NCI-H526 (cell line): ENCODE measurements at regions not wholly inside any gene's neighbourhood (a gene's known extent, or its start where the extent isn't known, plus 50 kb on each side); places are given as distances from the start of the nearest gene placed in this dataset.
"Not testable (repeated sequence)": the region's sequence is repeated elsewhere in the genome, so short reads cannot be mapped to it uniquely, and the experiment has no call there.

Experiments used
- DNase-seq, 2 experiments: peaks; one replicate each; lab custom pipeline; 2025; lab: John Stamatoyannopoulos, UW

GRCh38 chr13:18993884-18994660 lies 187.6 kb downstream of the TUBA3C start:
- no peak for DNase-seq

- DNase-seq: no peak
Measured at GRCh38 chr13:18992791-18993190, 188.8 kb downstream of the TUBA3C start.

- DNase-seq: no peak
Measured at GRCh38 chr13:18991060-18991459, 190.6 kb downstream of the TUBA3C start.

- no peak for DNase-seq
Measured at GRCh38 chr13:18978447-18978846, 203.2 kb downstream of the TUBA3C start.

GRCh38 chr13:18977857-18978256 lies 203.8 kb downstream of the TUBA3C start:
- DNase-seq: no peak

GRCh38 chr13:18971576-18972219 lies 209.9 kb downstream of the TUBA3C start:
- no peak for DNase-seq

- no peak for DNase-seq
Measured at GRCh38 chr13:18965347-18965855, 216.2 kb downstream of the TUBA3C start.

- DNase-seq: no peak
Measured at GRCh38 chr13:18964942-18965341, 216.7 kb downstream of the TUBA3C start.

GRCh38 chr13:18963684-18964083 lies 217.9 kb downstream of the TUBA3C start:
- not testable (repeated sequence) for DNase-seq

GRCh38 chr13:18962168-18962734 lies 219.4 kb downstream of the TUBA3C start:
- no peak for DNase-seq

GRCh38 chr13:18961383-18962117 lies 220.1 kb downstream of the TUBA3C start:
- DNase-seq: peak in 1 of 2 experiments; percentile 7

- no peak for DNase-seq
Measured at GRCh38 chr13:18960637-18961227, 220.9 kb downstream of the TUBA3C start.

- no peak for DNase-seq
Measured at GRCh38 chr13:18959996-18960395, 221.6 kb downstream of the TUBA3C start.

- DNase-seq: no peak
Measured at GRCh38 chr13:18959229-18959628, 222.4 kb downstream of the TUBA3C start.

GRCh38 chr13:18956473-18957078 lies 225.0 kb downstream of the TUBA3C start:
- DNase-seq: no peak

GRCh38 chr13:18954254-18954653 lies 227.4 kb downstream of the TUBA3C start:
- no peak for DNase-seq

- no peak for DNase-seq
Measured at GRCh38 chr13:18953139-18953930, 228.3 kb downstream of the TUBA3C start.

GRCh38 chr13:18952225-18953016 lies 229.2 kb downstream of the TUBA3C start:
- DNase-seq: no peak

- no peak for DNase-seq
Measured at GRCh38 chr13:18951412-18951811, 230.2 kb downstream of the TUBA3C start.

GRCh38 chr13:18949970-18950369 lies 231.7 kb downstream of the TUBA3C start:
- DNase-seq: no peak
